Type B pancreatic cell (in vitro differentiated cells): ENCODE measurements at regions not wholly inside any gene's neighbourhood (a gene's known extent, or its start where the extent isn't known, plus 50 kb on each side); places are given as distances from the start of the nearest gene placed in this dataset.

Experiments used
- DNase-seq: peaks from one replicate; pipeline ENCODE4 v3.0.0; 2021; ENCODE audit warnings: mixed read lengths; ENCODE audit not compliant: unreplicated experiment; ENCODE audit errors: extremely low spot score
- H3K27ac Mint-ChIP-seq: 2 replicates; pipeline ENCODE4 v1.8.0; 2021; ENCODE audit warnings: mild to moderate bottlenecking, mixed read lengths
- H3K27me3 Mint-ChIP-seq: 2 replicates; pipeline ENCODE4 v1.8.0; 2021; ENCODE audit warnings: mixed read lengths
- H3K36me3 Mint-ChIP-seq: 2 replicates; pipeline ENCODE4 v1.8.0; 2021; ENCODE audit warnings: mixed read lengths
- H3K4me1 Mint-ChIP-seq: one replicate; pipeline ENCODE4 v1.8.0; 2021; ENCODE audit warnings: mixed read lengths; ENCODE audit not compliant: unreplicated experiment
- H3K4me3 Mint-ChIP-seq: 2 replicates; pipeline ENCODE4 v1.8.0; 2021; ENCODE audit warnings: mild to moderate bottlenecking, mixed read lengths
- H3K9me3 Mint-ChIP-seq: 2 replicates; pipeline ENCODE4 v1.8.0; 2021; ENCODE audit warnings: mixed read lengths
- CTCF ChIP-seq: fragments of 200-600 bp; sonication (generic); conservative IDR thresholded peaks from 2 replicates; pipeline ENCODE4 v1.5.0; 2021; ENCODE audit warnings: antibody characterized with exemption, mild to moderate bottlenecking

DNA sequence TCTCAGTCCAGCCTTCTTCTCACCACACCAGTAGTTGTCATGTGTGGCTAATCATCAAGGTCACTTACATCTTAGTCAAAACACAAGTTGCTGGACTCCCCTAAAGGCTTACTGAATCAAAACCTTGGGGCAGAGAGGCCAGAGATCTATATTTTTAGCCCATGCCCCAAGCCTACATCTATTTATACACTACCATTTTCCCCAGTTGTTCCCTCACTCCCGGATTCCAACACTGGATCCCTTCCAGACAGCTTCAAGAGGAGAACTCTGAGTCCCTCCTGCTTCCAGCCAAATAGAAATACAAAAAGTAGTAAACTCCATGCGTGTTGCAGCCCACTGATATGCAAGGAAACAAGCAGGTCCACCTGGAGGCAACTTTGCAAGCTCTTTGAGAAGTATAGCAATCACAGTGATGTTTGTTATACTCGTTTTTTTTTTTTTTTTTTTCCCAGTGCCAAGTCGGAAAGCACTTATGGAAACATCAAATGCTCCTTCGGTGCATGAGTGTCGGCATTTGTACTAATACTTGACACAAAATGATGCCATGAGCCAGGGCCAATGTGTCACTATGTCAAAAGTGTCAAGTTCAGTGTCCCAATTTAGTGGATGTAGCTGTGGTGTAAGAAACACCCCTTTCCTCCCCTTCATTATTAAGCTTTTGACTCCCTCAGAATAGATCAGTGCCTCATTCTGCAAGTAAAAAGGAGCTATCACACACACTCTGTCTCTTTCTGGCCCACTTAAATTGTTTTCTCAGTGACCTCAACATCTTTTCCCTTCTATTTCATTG lies 594.2 kb upstream of the SGCD start:
- no peak overlapping the region for H3K27ac Mint-ChIP-seq
- H3K4me1 Mint-ChIP-seq, result peaks cover 9% of the 10 kb centered on the region
- no peaks in the 10 kb centered on the region for H3K9me3 Mint-ChIP-seq
- no peak for DNase-seq
- no peak overlapping the region for H3K4me3 Mint-ChIP-seq
- no peaks in the 10 kb centered on the region for H3K36me3 Mint-ChIP-seq
- H3K27me3 Mint-ChIP-seq, result peaks cover 83% of the 10 kb centered on the region
- no peak for TF ChIP-seq CTCF

DNA sequence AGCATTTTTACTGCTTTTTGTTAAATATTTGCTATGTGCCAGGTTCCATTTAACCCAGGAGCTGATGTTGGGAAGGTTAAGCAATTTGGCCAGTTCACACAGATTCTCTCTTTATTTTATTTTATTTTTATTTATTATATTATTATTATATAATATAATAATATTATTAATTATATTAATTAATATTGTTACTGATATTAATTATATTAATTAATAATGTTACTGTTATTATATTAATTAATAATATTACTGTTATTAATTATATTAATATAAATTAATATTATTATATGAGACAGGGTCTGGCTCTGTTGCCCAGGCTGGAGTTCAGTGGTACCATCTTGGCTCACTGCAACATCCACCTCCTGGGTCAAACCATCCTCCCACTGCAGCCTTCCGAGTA lies 593.0 kb upstream of the SGCD start:
- Mint-ChIP-seq H3K27me3 (peaks cover 83% of the 10 kb centered on the region), H3K4me3 (no peak overlapping the region), H3K9me3 (no peaks in the 10 kb centered on the region), H3K4me1 (peaks cover 9% of the 10 kb centered on the region), H3K27ac (no peak overlapping the region), H3K36me3 (no peaks in the 10 kb centered on the region)
- DNase-seq, result no peak
- no peak for TF ChIP-seq CTCF

- Mint-ChIP-seq H3K36me3 (no peaks in the 10 kb centered on the region), H3K4me1 (no peaks in the 10 kb centered on the region), H3K4me3 (no peak overlapping the region), H3K9me3 (no peaks in the 10 kb centered on the region), H3K27ac (no peak overlapping the region), H3K27me3 (peaks cover 71% of the 10 kb centered on the region)
- DNase-seq, result no peak
- TF ChIP-seq CTCF, result no peak
These were observed 591.6 kb upstream of the SGCD start for GRCh38 chr5:155735388-155735787.

DNA sequence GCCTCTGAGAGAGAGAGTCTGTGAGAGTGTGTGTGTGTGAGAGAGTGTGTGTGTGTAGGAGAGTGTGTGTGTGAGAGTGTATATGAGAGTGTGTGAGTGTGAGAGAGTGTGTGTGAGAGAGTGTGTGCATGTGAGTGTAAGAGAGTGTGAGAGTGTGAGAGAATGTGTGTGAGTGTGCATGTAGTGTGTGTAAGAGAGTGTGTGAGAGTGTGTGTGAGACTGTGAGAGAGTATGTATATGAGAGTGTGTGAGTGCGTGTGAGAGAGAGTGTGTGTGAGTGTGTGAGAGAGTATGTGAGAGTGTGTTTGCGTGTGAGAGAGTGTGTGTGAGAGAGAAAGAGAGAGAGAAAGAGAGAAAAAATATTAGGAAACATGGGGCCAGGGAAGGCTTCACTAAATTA lies 588.3 kb upstream of the SGCD start:
- Mint-ChIP-seq H3K36me3 (no peaks in the 10 kb centered on the region), H3K27ac (no peak overlapping the region), H3K27me3 (peaks cover 39% of the 10 kb centered on the region), H3K4me1 (no peaks in the 10 kb centered on the region), H3K9me3 (no peaks in the 10 kb centered on the region), H3K4me3 (no peak overlapping the region)
- TF ChIP-seq CTCF, result no peak
- no peak for DNase-seq

DNA sequence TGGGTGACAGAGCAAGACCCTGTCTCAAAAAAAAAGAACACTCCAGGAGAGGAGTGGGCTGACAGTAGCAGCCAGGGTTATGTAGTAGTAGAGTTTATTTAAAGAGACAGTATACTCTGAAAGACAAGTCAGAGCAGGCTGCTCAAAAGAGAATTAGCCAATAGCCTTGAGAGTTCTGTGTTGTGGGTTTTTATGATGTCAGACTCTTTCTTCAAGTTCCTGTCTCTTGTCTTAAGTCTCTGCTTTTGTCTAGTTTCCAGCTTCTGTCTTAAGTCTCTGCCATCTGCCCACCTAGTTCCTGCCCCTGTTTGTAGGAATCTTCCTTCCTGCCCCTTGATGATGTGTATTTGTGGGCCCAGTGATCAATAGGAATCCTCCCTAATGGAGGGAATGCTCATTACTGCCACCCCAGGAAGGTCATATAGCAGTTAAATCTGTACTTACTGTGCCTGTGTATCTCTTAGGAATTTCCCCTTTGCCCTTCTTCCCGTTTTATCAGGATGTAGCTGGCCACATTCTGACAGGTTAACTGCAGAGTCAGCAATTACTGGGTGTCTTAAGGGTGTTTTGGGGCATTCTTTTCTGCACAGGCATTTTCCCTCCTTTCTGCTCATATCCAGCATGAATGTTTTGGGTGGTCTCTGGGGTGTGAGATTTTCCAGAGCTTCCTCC lies 580.5 kb upstream of the SGCD start:
- no peaks in the 10 kb centered on the region for H3K9me3 Mint-ChIP-seq
- no peak for DNase-seq
- H3K27ac Mint-ChIP-seq, result no peak overlapping the region
- H3K4me3 Mint-ChIP-seq, result no peak overlapping the region
- H3K36me3 Mint-ChIP-seq, result no peaks in the 10 kb centered on the region
- no peak for TF ChIP-seq CTCF
- H3K4me1 Mint-ChIP-seq, result no peaks in the 10 kb centered on the region
- H3K27me3 Mint-ChIP-seq, result no peaks in the 10 kb centered on the region
